Ascending aorta (tissue), 2 donors: ENCODE measurements at regions not wholly inside any gene's neighbourhood (a gene's known extent, or its start where the extent isn't known, plus 50 kb on each side); places are given as distances from the start of the nearest gene placed in this dataset.
A peak's percentile ranks its signal among the peaks of the same experiment; 100 is the strongest.
"Not testable (repeated sequence)": the region's sequence is repeated elsewhere in the genome, so short reads cannot be mapped to it uniquely, and the experiment has no call there.

Source experiments
- DNase-seq, 2 donors: peaks; one replicate each; pipeline ENCODE4 v3.0.0-alpha.2; 2019; ENCODE audit warnings: low spot score in 2 of 2
- H3K27ac ChIP-seq, 2 donors: fragments of 200-600 bp; sonication (generic); one replicate each; pipeline ENCODE4 v1.5.1; 2016 to 2017; ENCODE audit warnings: mild to moderate bottlenecking in 1 of 2
- H3K27me3 ChIP-seq: fragments of 200-600 bp; sonication (generic); one replicate; pipeline ENCODE4 v1.5.1; 2017
- H3K36me3 ChIP-seq, 2 donors: fragments of 200-600 bp; sonication (generic); one replicate each; pipeline ENCODE4 v1.5.1; 2016
- H3K4me1 ChIP-seq, 2 donors: fragments of 200-600 bp; sonication (generic); one replicate each; pipeline ENCODE4 v1.5.1; 2016 to 2017; ENCODE audit warnings: mild to moderate bottlenecking in 1 of 2
- H3K4me3 ChIP-seq, 2 donors: fragments of 200-600 bp; sonication (generic); one replicate each; pipeline ENCODE4 v1.5.1; 2016 to 2017; ENCODE audit warnings: mild to moderate bottlenecking in 1 of 2
- H3K9me3 ChIP-seq, 2 donors: fragments of 200-600 bp; sonication (generic); one replicate each; pipeline ENCODE4 v1.5.1; 2016
- CTCF ChIP-seq, 3 experiments: fragments of 200-600 bp in 2 of 3; fragments of 450-650 bp in 1 of 3; sonication (generic) in 2 of 3; IDR thresholded peaks; one replicate each; pipeline ENCODE4 v1.5.1; 2016 to 2019; ENCODE audit warnings: antibody characterized with exemption in 3 of 3, mild to moderate bottlenecking in 1 of 3, moderate library complexity in 1 of 3
- intact Hi-C: fragments of 100-400 bp; cut with DNase I; formaldehyde crosslinking; loops from one replicate; pipeline ENCODE4 v1.15.1; 2023

GRCh38 chr4:126396703-126397102 is 1081.9 kb downstream of the FAT4 start:
- no peaks in the 10 kb centered on the region for H3K27me3 ChIP-seq
- no peak for DNase-seq
- H3K9me3 ChIP-seq = no peaks in the 10 kb centered on the region
- no peaks in the 10 kb centered on the region for H3K4me1 ChIP-seq
- TF ChIP-seq CTCF (IDR thresholded peaks at IDR 0.05) = no peak
- H3K4me3 ChIP-seq = no peak overlapping the region
- H3K36me3 ChIP-seq = no peaks in the 10 kb centered on the region
- no peak overlapping the region for H3K27ac ChIP-seq
- intact Hi-C loops = no loop called here

DNA sequence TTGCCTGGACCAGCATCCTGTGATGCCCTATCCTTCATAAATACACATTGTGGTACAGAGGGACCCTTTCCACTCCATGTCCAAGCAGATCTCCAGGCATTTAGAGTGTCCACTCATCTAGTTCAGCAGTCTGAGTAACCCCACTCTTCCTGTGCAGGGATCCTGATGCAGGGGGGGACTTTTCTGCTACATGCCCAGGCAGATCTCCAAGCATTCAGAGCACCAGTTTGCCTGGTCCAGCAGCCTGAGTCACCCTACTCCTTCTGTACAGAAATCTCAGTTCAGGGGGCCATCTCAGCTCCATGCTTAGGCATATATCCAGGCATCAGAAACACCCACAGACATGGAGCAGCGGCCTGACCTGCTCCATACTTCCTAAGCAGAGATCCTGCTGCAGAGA is 1089.8 kb downstream of the FAT4 start:
- intact Hi-C loops = no loop called here
- Histone ChIP-seq H3K36me3 (no peaks in the 10 kb centered on the region), H3K4me3 (no peak overlapping the region), H3K27me3 (no peaks in the 10 kb centered on the region), H3K27ac (no peak overlapping the region), H3K4me1 (no peaks in the 10 kb centered on the region), H3K9me3 (no peaks in the 10 kb centered on the region)
- no peak for DNase-seq
- no peak for TF ChIP-seq CTCF (IDR thresholded peaks at IDR 0.05)

- H3K27me3 ChIP-seq = no peaks in the 10 kb centered on the region
- TF ChIP-seq CTCF (IDR thresholded peaks at IDR 0.05) = peak in 1 of 3 experiments; percentile 16
- no peaks in the 10 kb centered on the region for H3K4me1 ChIP-seq
These were observed 1090.7 kb downstream of the FAT4 start for GRCh38 chr4:126405369-126405982.

DNA sequence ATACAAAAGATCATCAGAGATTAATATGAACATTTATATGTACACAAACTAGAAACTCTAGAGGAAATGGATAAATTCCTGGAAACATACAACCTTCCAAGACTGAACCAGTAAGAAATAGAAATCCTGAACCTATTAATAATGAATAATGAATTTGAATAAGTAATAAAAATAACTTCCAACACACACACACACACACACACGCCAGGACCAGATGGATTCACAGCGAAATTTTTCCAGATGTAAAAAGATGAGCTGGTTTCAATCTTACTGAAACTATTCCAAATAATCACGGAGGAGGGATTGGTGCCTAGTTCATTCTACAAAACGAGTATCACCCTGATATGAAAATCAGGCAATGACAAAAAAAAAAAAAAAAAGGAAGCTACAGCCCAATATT is 1095.0 kb downstream of the FAT4 start:
- no peak for TF ChIP-seq CTCF (IDR thresholded peaks at IDR 0.05)
- intact Hi-C loops = no loop called here

More at GRCh38 chr4:126405369-126405982, 1090.7 kb downstream of the FAT4 start:
- no peak for DNase-seq
- H3K4me3 ChIP-seq = no peak overlapping the region
- H3K36me3 ChIP-seq = no peaks in the 10 kb centered on the region
- H3K27ac ChIP-seq = no peak overlapping the region
- H3K9me3 ChIP-seq = no peaks in the 10 kb centered on the region
- intact Hi-C loops = no loop called here

DNA sequence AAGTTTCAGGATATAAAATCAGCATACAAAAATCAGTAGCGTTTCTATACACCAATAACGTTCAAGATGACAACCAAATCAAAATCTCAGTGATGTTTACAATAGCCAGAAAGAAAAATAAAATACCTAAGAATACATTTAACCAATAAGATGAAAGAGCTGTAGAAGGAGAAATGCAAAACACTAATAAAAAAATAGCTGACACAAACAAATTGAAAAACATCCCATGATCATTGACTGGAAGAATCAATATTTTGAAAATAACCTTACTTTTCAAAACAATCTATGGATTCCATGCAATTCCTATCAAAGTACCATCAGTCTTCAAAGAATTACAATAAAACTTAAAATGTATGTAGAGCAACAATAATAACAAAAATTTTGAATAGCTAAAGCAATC is 1096.3 kb downstream of the FAT4 start:
- no peaks in the 10 kb centered on the region for H3K9me3 ChIP-seq
- H3K36me3 ChIP-seq = no peaks in the 10 kb centered on the region
- no peak for TF ChIP-seq CTCF (IDR thresholded peaks at IDR 0.05)
- no peaks in the 10 kb centered on the region for H3K4me1 ChIP-seq
- no peak overlapping the region for H3K27ac ChIP-seq
- intact Hi-C loops = no loop called here
- H3K4me3 ChIP-seq = no peak overlapping the region
- no peaks in the 10 kb centered on the region for H3K27me3 ChIP-seq
- DNase-seq = no peak

More for the DNA sequence above, 1095.0 kb downstream of the FAT4 start:
- no peaks in the 10 kb centered on the region for H3K27me3 ChIP-seq
- no peak overlapping the region for H3K27ac ChIP-seq
- no peaks in the 10 kb centered on the region for H3K36me3 ChIP-seq
- H3K9me3 ChIP-seq = no peaks in the 10 kb centered on the region
- DNase-seq = no peak
- H3K4me1 ChIP-seq = no peaks in the 10 kb centered on the region
- H3K4me3 ChIP-seq = no peak overlapping the region

DNA sequence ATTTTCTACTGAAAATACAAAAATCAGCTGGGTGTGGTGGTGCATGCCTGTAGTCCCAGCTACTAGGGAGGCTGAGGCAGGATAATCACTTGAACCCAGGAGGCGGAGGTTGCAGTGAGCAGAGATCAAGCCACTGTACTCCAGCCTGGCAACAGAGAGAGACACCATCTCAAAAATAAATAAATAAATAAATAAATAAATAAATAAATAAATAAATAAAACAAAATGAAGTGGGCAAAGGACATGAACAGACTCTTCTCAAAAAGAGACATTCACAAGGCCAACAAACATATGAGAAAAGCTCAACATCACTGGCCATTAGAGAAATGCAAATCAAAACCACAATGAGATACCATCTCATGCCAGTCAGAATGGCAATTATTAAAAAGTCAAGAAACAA is 1097.6 kb downstream of the FAT4 start:
- intact Hi-C loops, H3K27me3 ChIP-seq, H3K27ac ChIP-seq, DNase-seq, H3K9me3 ChIP-seq, H3K4me1 ChIP-seq, H3K4me3 ChIP-seq, H3K36me3 ChIP-seq: not testable (repeated sequence)
